Muscle layer of colon (tissue), 2 donors: ENCODE measurements at regions not wholly inside any gene's neighbourhood (a gene's known extent, or its start where the extent isn't known, plus 50 kb on each side); places are given as distances from the start of the nearest gene placed in this dataset.

Source experiments
- H3K27ac ChIP-seq: one replicate; pipeline ENCODE4 v1.7.0; 2013; ENCODE audit warnings: low read depth, mild to moderate bottlenecking, low read length, moderate library complexity
- H3K27me3 ChIP-seq, 2 donors: one replicate each; pipeline ENCODE4 v1.7.0; 2013; ENCODE audit warnings: low read length in 2 of 2, mild to moderate bottlenecking in 2 of 2; ENCODE audit not compliant: insufficient read depth in 2 of 2, control insufficient read depth in 1 of 2
- H3K36me3 ChIP-seq: one replicate; pipeline ENCODE4 v1.7.0; 2013; ENCODE audit warnings: mild to moderate bottlenecking, low read length; ENCODE audit not compliant: insufficient read depth
- H3K4me1 ChIP-seq: one replicate; pipeline ENCODE4 v1.7.0; 2013; ENCODE audit warnings: mild to moderate bottlenecking, low read length; ENCODE audit not compliant: insufficient read depth
- H3K4me3 ChIP-seq, 2 donors: one replicate each; pipeline ENCODE4 v1.7.0; 2013; ENCODE audit warnings: low read length in 2 of 2, low read depth in 1 of 2, mild to moderate bottlenecking in 1 of 2, moderate library complexity in 1 of 2
- H3K9ac ChIP-seq: one replicate; pipeline ENCODE4 v1.7.0; 2013; ENCODE audit warnings: low read length
- H3K9me3 ChIP-seq: one replicate; pipeline ENCODE4 v1.7.0; 2013; ENCODE audit warnings: mild to moderate bottlenecking, low read length
- donor health status: abdominal sarcoma.
- donor health status: Adenocarcinoma of cecum.

DNA sequence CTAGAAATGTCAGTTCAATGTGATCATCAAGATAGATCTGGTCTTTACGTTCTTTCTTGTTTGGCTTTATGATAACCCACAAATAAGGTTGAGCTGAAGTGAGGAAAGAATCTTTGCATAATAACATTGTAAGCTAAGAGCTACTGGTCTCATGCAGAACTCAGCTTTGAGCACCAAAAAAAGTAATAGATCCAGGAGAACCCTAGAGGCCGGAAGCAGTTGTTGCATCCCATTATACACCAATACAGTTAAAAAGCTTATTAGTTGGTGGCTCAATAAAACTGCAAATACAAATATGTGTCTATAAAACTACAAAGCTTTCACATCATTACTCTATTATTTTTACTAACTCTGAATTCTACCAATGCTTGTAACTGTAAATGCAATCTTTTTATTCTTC, 85.5 kb upstream of the NUDT12 start:
- H3K4me3 ChIP-seq, result no peak overlapping the region
- H3K9me3 ChIP-seq, result no peaks in the 10 kb centered on the region
- no peaks in the 10 kb centered on the region for H3K36me3 ChIP-seq
- no peaks in the 10 kb centered on the region for H3K27me3 ChIP-seq
- no peak overlapping the region for H3K27ac ChIP-seq
- H3K4me1 ChIP-seq, result no peaks in the 10 kb centered on the region
- no peak overlapping the region for H3K9ac ChIP-seq

- Histone ChIP-seq H3K4me1 (no peaks in the 10 kb centered on the region), H3K9me3 (no peaks in the 10 kb centered on the region), H3K36me3 (no peaks in the 10 kb centered on the region), H3K27ac (no peak overlapping the region), H3K27me3 (no peaks in the 10 kb centered on the region), H3K4me3 (no peak overlapping the region), H3K9ac (no peak overlapping the region)
Observed at GRCh38 chr5:103646698-103647614, 84.4 kb upstream of the NUDT12 start.

GRCh38 chr5:103645816-103646215, 83.2 kb upstream of the NUDT12 start:
- no peaks in the 10 kb centered on the region for H3K9me3 ChIP-seq
- H3K9ac ChIP-seq, result no peak overlapping the region
- H3K27ac ChIP-seq, result no peak overlapping the region
- H3K4me1 ChIP-seq, result no peaks in the 10 kb centered on the region
- H3K36me3 ChIP-seq, result no peaks in the 10 kb centered on the region
- H3K4me3 ChIP-seq, result no peak overlapping the region
- H3K27me3 ChIP-seq, result no peaks in the 10 kb centered on the region

DNA sequence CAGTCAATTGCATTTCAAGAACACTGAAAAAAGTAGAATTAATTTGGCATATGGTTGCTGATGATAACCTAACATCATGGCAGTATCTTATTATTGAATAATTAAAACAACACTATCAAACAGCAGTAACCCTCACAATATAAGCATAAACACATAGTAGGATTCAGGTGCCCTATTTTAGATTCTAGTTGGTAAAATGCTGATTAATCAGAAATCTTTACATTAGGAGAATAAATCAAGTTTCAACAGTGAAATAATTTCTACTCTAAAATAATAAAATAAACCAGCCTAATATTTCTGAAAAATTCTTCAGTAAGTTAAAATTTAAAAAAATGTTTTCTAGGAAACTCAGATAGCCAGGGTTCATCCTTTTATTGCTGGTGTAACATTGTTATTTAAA, 76.4 kb upstream of the NUDT12 start:
- Histone ChIP-seq H3K9me3 (no peaks in the 10 kb centered on the region), H3K36me3 (no peaks in the 10 kb centered on the region), H3K4me1 (no peaks in the 10 kb centered on the region), H3K27me3 (no peaks in the 10 kb centered on the region), H3K9ac (no peak overlapping the region), H3K27ac (no peak overlapping the region), H3K4me3 (no peak overlapping the region)

- H3K4me1 ChIP-seq, result no peaks in the 10 kb centered on the region
- no peak overlapping the region for H3K9ac ChIP-seq
- H3K9me3 ChIP-seq, result no peaks in the 10 kb centered on the region
- no peaks in the 10 kb centered on the region for H3K27me3 ChIP-seq
- no peaks in the 10 kb centered on the region for H3K36me3 ChIP-seq
- no peak overlapping the region for H3K4me3 ChIP-seq
- H3K27ac ChIP-seq, result no peak overlapping the region
Observed at GRCh38 chr5:103624675-103625074, 62.1 kb upstream of the NUDT12 start.

DNA sequence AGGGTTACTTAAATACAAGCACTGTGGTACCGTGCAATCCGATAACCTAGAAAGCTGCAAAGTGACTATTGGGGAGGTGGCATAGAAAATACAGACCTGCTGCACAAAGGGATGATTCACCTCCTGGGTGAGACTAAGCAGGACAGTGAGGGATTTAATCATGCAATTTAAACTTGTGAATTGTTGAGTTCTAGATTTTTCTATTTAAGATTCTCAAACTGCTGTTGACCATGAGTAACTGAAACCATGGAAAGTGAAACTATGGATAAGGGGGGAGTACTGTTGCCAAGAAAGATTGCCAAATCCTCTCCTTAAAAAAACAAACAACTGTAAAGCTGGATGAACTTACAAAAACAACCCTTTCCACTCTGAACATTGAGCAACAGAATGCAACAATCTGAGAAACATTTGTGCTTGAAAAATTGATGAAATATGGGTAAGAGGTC, 61.5 kb upstream of the NUDT12 start:
- Histone ChIP-seq H3K9ac (no peak overlapping the region), H3K4me3 (no peak overlapping the region), H3K27me3 (no peaks in the 10 kb centered on the region), H3K4me1 (no peaks in the 10 kb centered on the region), H3K27ac (no peak overlapping the region), H3K36me3 (no peaks in the 10 kb centered on the region), H3K9me3 (no peaks in the 10 kb centered on the region)

DNA sequence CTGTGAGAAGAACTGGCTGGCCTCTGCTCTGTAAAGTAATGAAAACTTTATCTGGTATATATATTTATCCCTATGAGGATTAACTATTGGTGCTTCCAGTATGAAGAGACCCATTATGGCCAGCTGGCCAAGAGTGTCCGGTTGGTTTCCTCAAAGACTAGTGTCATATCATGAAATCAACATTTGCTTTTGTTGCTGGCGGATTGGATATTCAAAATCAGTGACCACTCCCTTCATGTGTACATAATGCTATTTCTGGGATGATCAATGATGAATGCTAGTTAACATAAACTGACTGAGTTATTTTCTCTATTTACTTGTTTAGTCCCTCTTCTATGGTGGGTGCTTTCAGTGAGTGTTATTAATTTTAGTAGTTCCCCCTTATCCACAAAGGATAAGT, 60.8 kb upstream of the NUDT12 start:
- Histone ChIP-seq H3K27me3 (no peaks in the 10 kb centered on the region), H3K9me3 (no peaks in the 10 kb centered on the region), H3K4me3 (no peak overlapping the region), H3K27ac (no peak overlapping the region), H3K36me3 (no peaks in the 10 kb centered on the region), H3K4me1 (no peaks in the 10 kb centered on the region), H3K9ac (no peak overlapping the region)

- Histone ChIP-seq H3K4me1 (no peaks in the 10 kb centered on the region), H3K9me3 (no peaks in the 10 kb centered on the region)
Observed at GRCh38 chr5:103621548-103621930, 59.0 kb upstream of the NUDT12 start.

GRCh38 chr5:103620851-103621547, 58.4 kb upstream of the NUDT12 start:
- H3K27ac ChIP-seq, result no peak overlapping the region
- H3K36me3 ChIP-seq, result no peaks in the 10 kb centered on the region
- H3K4me1 ChIP-seq, result no peaks in the 10 kb centered on the region
- H3K4me3 ChIP-seq, result no peak overlapping the region
- H3K9me3 ChIP-seq, result no peaks in the 10 kb centered on the region
- no peak overlapping the region for H3K9ac ChIP-seq
- no peaks in the 10 kb centered on the region for H3K27me3 ChIP-seq

More at GRCh38 chr5:103621548-103621930, 59.0 kb upstream of the NUDT12 start:
- H3K27me3 ChIP-seq, result no peaks in the 10 kb centered on the region
- no peak overlapping the region for H3K9ac ChIP-seq
- H3K36me3 ChIP-seq, result no peaks in the 10 kb centered on the region
- no peak overlapping the region for H3K4me3 ChIP-seq
- no peak overlapping the region for H3K27ac ChIP-seq

DNA sequence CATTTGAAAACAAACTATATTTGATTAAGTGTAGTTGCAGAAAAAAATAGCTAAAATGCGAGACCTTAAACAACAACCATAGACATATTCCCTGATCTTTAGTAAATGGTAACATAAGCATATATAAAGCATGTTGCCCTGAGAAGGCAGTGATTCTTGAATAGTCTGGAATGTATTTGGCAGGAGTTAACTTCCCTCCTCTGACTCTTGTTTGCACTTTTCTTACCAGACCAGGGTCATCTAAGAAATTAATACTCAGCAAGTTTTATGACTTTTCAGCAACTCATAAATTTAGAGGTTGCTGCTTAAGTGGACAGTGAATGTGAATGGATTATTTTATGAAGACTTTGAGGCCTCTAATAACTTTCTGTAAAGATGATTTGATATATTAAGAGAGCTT, 55.3 kb upstream of the NUDT12 start:
- H3K27ac ChIP-seq, result no peak overlapping the region
- H3K4me3 ChIP-seq, result no peak overlapping the region
- no peaks in the 10 kb centered on the region for H3K9me3 ChIP-seq
- H3K4me1 ChIP-seq, result no peaks in the 10 kb centered on the region
- H3K27me3 ChIP-seq, result no peaks in the 10 kb centered on the region
- no peak overlapping the region for H3K9ac ChIP-seq
- H3K36me3 ChIP-seq, result no peaks in the 10 kb centered on the region

DNA sequence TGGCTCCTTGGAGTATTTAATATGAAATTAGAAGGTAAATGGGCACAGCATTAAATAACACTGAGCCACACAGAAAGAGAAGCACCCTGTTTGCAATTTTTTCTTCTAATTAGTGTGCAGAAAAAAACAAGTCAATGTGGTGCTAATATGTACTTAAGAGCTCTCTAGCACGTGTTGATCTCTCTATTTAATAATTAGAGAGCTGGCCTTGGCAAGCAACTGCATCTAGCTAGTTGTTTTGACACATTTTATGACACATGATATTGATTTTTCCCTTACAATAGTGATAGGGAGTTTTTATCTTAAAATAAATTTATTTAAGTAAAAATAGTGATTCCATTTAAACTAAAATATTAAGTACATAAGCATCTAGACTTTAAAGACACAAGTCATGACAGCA, 54.5 kb upstream of the NUDT12 start:
- no peak overlapping the region for H3K4me3 ChIP-seq
- no peak overlapping the region for H3K9ac ChIP-seq
- H3K27me3 ChIP-seq, result no peaks in the 10 kb centered on the region
- no peaks in the 10 kb centered on the region for H3K36me3 ChIP-seq
- H3K27ac ChIP-seq, result no peak overlapping the region
- no peaks in the 10 kb centered on the region for H3K4me1 ChIP-seq
- no peaks in the 10 kb centered on the region for H3K9me3 ChIP-seq
